ENCODE measurements at regions not wholly inside any gene's neighbourhood (a gene's known extent, or its start where the extent isn't known, plus 50 kb on each side); places are given as distances from the start of the nearest gene placed in this dataset.

- FAIRE-seq, result no peak
- CTCF ChIA-PET, result no interaction called here
- no peaks in the 10 kb centered on the region for H3K4me1 ChIP-seq
- TF ChIP-seq BCL3 (IDR thresholded peaks at IDR 0.05), result no peak
- H3K4me2 ChIP-seq, result no peak overlapping the region
- H3K27ac ChIP-seq, result no peak overlapping the region
- 18% methylated on average over 1 of the region's 1 CpG for WGBS (ENCODE audit: missing lambda C conversion rate)
- H3K9me3 ChIP-seq, result peaks cover 16% of the 10 kb centered on the region; the same call in 2 of the 3 replicates
- POLR2A ChIA-PET, result no interaction called here
- H3K4me3 ChIP-seq, result no peak overlapping the region
- ATAC-seq, result no peak
- DNase-seq (ENCODE audit: low read depth in 1 of 2, low spot score in 1 of 2), result no peak
Observed at GRCh38 chr12:78580296-78580695, 284.3 kb upstream of the SYT1 start.

GRCh38 chr12:78584695-78585094 is 279.9 kb upstream of the SYT1 start:
- FAIRE-seq (no peak), DNase-seq (ENCODE audit: low read depth in 1 of 2, low spot score in 1 of 2) (peak in 1 of 2 experiments; percentile 55), ATAC-seq (peak in 1 of 2 experiments; percentile 54; a peak in 1 of 6 replicates)
- TF ChIP-seq RARB (CRISPR knock-in tag; IDR thresholded peaks at IDR 0.05), result no peak
- no peak for TF ChIP-seq NFE2L2 (conservative IDR thresholded peaks at IDR 0.05; ENCODE audit: low read length)
- peak; percentile 13 to 58; a peak in 2 of 5 replicates for TF ChIP-seq RAD21 (conservative IDR thresholded peaks at IDR 0.05 in 1 of 2, IDR thresholded peaks at IDR 0.05 in 1 of 2)
- no peak for TF ChIP-seq RCOR1 (IDR thresholded peaks at IDR 0.05; ENCODE audit: low read depth, low read length)
- TF ChIP-seq KDM1A (IDR thresholded peaks at IDR 0.05; ENCODE audit: low read depth), result no peak
- 0 out of 3 replicates have a peak, but pooled peaks have one; percentile 19 for TF ChIP-seq SMC3 (IDR thresholded peaks at IDR 0.05)
- no peak for TF ChIP-seq BHLHE40 (IDR thresholded peaks at IDR 0.05; ENCODE audit: low read depth, low read length)
- no peak for TF ChIP-seq MAFK (IDR thresholded peaks at IDR 0.05; ENCODE audit: partially characterized antibody)
- no peak for TF ChIP-seq GATA3 (IDR thresholded peaks at IDR 0.05; ENCODE audit: borderline replicate concordance)
- no peak for TF ChIP-seq HMGXB4 (CRISPR knock-in tag; IDR thresholded peaks at IDR 0.05; ENCODE audit: borderline replicate concordance)
- TF ChIP-seq ZFP36 (IDR thresholded peaks at IDR 0.05; ENCODE audit: borderline replicate concordance, partially characterized antibody), result no peak
- no peak for TF ChIP-seq TFCP2L1 (CRISPR knock-in tag; IDR thresholded peaks at IDR 0.05)
- TF ChIP-seq CHD4 (IDR thresholded peaks at IDR 0.05; ENCODE audit: borderline replicate concordance), result no peak
- TF ChIP-seq CEBPB (IDR thresholded peaks at IDR 0.05), result no peak
- TF ChIP-seq EHF (CRISPR knock-in tag; IDR thresholded peaks at IDR 0.05), result no peak
- no peak for TF ChIP-seq USF2 (IDR thresholded peaks at IDR 0.05)
- peaks cover 32% of the 10 kb centered on the region for H3K9me3 ChIP-seq
- CTCF ChIA-PET, result no interaction called here
- POLR2A ChIA-PET, result no interaction called here
- no peak overlapping the region for H3K27ac ChIP-seq
- H3K4me2 ChIP-seq, result no peak overlapping the region
- no peak overlapping the region for H3K4me3 ChIP-seq
- H3K4me1 ChIP-seq, result no peaks in the 10 kb centered on the region
- 11% methylated on average over 1 of the region's 1 CpG for WGBS (ENCODE audit: missing lambda C conversion rate)

- 46% methylated on average over 2 of the region's 2 CpGs for WGBS (ENCODE audit: missing lambda C conversion rate)
Observed at GRCh38 chr12:78585132-78585531, 279.4 kb upstream of the SYT1 start.

More at GRCh38 chr12:78585132-78585531, 279.4 kb upstream of the SYT1 start:
- ATAC-seq (no peak), DNase-seq (ENCODE audit: low read depth in 1 of 2, low spot score in 1 of 2) (no peak), FAIRE-seq (no peak)
- Histone ChIP-seq H3K4me3 (no peak overlapping the region), H3K9me3 (peaks cover 32% of the 10 kb centered on the region), H3K4me2 (no peak overlapping the region), H3K27ac (no peak overlapping the region), H3K4me1 (no peaks in the 10 kb centered on the region)
- TF ChIP-seq RARB (CRISPR knock-in tag; IDR thresholded peaks at IDR 0.05) (no peak), TFCP2L1 (CRISPR knock-in tag; IDR thresholded peaks at IDR 0.05) (no peak), ZSCAN20 (CRISPR knock-in tag; IDR thresholded peaks at IDR 0.05) (no peak), MYC (IDR thresholded peaks at IDR 0.05; ENCODE audit: borderline replicate concordance, low read length) (no peak), POLR2AphosphoS2 (conservative IDR thresholded peaks at IDR 0.05; ENCODE audit: low read length) (no peak), ZFP36 (IDR thresholded peaks at IDR 0.05; ENCODE audit: borderline replicate concordance, partially characterized antibody) (no peak), ATOH8 (CRISPR knock-in tag; IDR thresholded peaks at IDR 0.05; ENCODE audit: low read depth) (no peak), ESRRA (IDR thresholded peaks at IDR 0.05; ENCODE audit: borderline replicate concordance, low read length) (no peak), CBX8 (IDR thresholded peaks at IDR 0.05) (no peak), CHD4 (IDR thresholded peaks at IDR 0.05; ENCODE audit: borderline replicate concordance) (no peak), FOXS1 (CRISPR knock-in tag; IDR thresholded peaks at IDR 0.05) (no peak)
- ChIA-PET CTCF (no interaction called here), POLR2A (no interaction called here)
